SJSA1 (cell line): ENCODE measurements at regions not wholly inside any gene's neighbourhood (a gene's known extent, or its start where the extent isn't known, plus 50 kb on each side); places are given as distances from the start of the nearest gene placed in this dataset.
A peak's percentile ranks its signal among the peaks of the same experiment; 100 is the strongest.
"Not testable (repeated sequence)": the region's sequence is repeated elsewhere in the genome, so short reads cannot be mapped to it uniquely, and the experiment has no call there.

Source experiments
- DNase-seq, 2 experiments: peaks; one replicate each; pipeline ENCODE4 v3.0.0-alpha.2; 2015 to 2020; ENCODE audit warnings: low spot score in 2 of 2, low read depth in 1 of 2
- H3K27ac ChIP-seq: fragments of 250-450 bp; sonication (Bioruptor Pico); 2 replicates; pipeline ENCODE4 v1.5.1; 2020; ENCODE audit warnings: mild to moderate bottlenecking, moderate library complexity
- H3K27me3 ChIP-seq: fragments of 250-450 bp; sonication (Bioruptor Pico); replicated peaks from 2 replicates; pipeline ENCODE4 v1.5.1; 2020; ENCODE audit warnings: mild to moderate bottlenecking, moderate library complexity
- H3K36me3 ChIP-seq: fragments of 250-450 bp; sonication (Bioruptor Pico); 2 replicates; pipeline ENCODE4 v1.5.1; 2020; ENCODE audit warnings: mild to moderate bottlenecking
- H3K4me1 ChIP-seq: fragments of 250-450 bp; sonication (Bioruptor Pico); replicated peaks from 2 replicates; pipeline ENCODE4 v1.6.1; 2021; ENCODE audit warnings: mild to moderate bottlenecking
- H3K4me3 ChIP-seq: fragments of 250-450 bp; sonication (Bioruptor Pico); 2 replicates; pipeline ENCODE4 v1.5.1; 2020; ENCODE audit warnings: mild to moderate bottlenecking
- H3K9me3 ChIP-seq: fragments of 250-450 bp; sonication (Bioruptor Pico); replicated peaks from 2 replicates; pipeline ENCODE4 v1.5.1; 2020; ENCODE audit warnings: mild to moderate bottlenecking

GRCh38 chr5:34464829-34465228 is 191.3 kb upstream of the RAI14 start:
- Histone ChIP-seq H3K9me3 (no peaks in the 10 kb centered on the region), H3K4me3 (no peak overlapping the region), H3K4me1 (no peaks in the 10 kb centered on the region), H3K36me3 (no peaks in the 10 kb centered on the region), H3K27ac (no peak overlapping the region), H3K27me3 (no peaks in the 10 kb centered on the region)
- DNase-seq, result no peak

- H3K4me3 ChIP-seq, H3K27ac ChIP-seq, H3K27me3 ChIP-seq, H3K4me1 ChIP-seq, H3K36me3 ChIP-seq, H3K9me3 ChIP-seq: not testable (repeated sequence)
- DNase-seq, result peak in 1 of 2 experiments; percentile 5
Measured at GRCh38 chr5:34465301-34465700, 190.8 kb upstream of the RAI14 start.

- H3K9me3 ChIP-seq, H3K27ac ChIP-seq, H3K4me3 ChIP-seq, DNase-seq, H3K36me3 ChIP-seq, H3K4me1 ChIP-seq, H3K27me3 ChIP-seq: not testable (repeated sequence)
Measured at GRCh38 chr5:34466519-34467388, 189.4 kb upstream of the RAI14 start.

- DNase-seq, result no peak
- Histone ChIP-seq H3K4me3 (no peak overlapping the region), H3K36me3 (no peaks in the 10 kb centered on the region)
Measured at GRCh38 chr5:34467436-34467835, 188.7 kb upstream of the RAI14 start.

GRCh38 chr5:34467984-34468383 is 188.1 kb upstream of the RAI14 start:
- H3K27ac ChIP-seq, H3K4me3 ChIP-seq, H3K4me1 ChIP-seq, H3K27me3 ChIP-seq, H3K36me3 ChIP-seq, H3K9me3 ChIP-seq, DNase-seq: not testable (repeated sequence)

More at GRCh38 chr5:34467436-34467835, 188.7 kb upstream of the RAI14 start:
- no peaks in the 10 kb centered on the region for H3K4me1 ChIP-seq
- no peak overlapping the region for H3K27ac ChIP-seq
- H3K9me3 ChIP-seq, result no peaks in the 10 kb centered on the region
- H3K27me3 ChIP-seq, result no peaks in the 10 kb centered on the region

GRCh38 chr5:34469971-34470370 is 186.2 kb upstream of the RAI14 start:
- no peak overlapping the region for H3K4me3 ChIP-seq
- H3K36me3 ChIP-seq, result no peaks in the 10 kb centered on the region
- H3K9me3 ChIP-seq, result no peaks in the 10 kb centered on the region
- no peaks in the 10 kb centered on the region for H3K4me1 ChIP-seq
- no peaks in the 10 kb centered on the region for H3K27me3 ChIP-seq
- no peak for DNase-seq
- no peak overlapping the region for H3K27ac ChIP-seq

GRCh38 chr5:34474573-34475021 is 181.5 kb upstream of the RAI14 start:
- H3K27ac ChIP-seq, result no peak overlapping the region
- no peaks in the 10 kb centered on the region for H3K4me1 ChIP-seq
- H3K27me3 ChIP-seq, result no peaks in the 10 kb centered on the region
- no peaks in the 10 kb centered on the region for H3K9me3 ChIP-seq
- no peaks in the 10 kb centered on the region for H3K36me3 ChIP-seq
- DNase-seq, result no peak
- H3K4me3 ChIP-seq, result no peak overlapping the region

GRCh38 chr5:34475249-34475966 is 180.7 kb upstream of the RAI14 start:
- Histone ChIP-seq H3K4me1 (no peaks in the 10 kb centered on the region), H3K27me3 (no peaks in the 10 kb centered on the region), H3K9me3 (no peaks in the 10 kb centered on the region), H3K36me3 (no peaks in the 10 kb centered on the region), H3K27ac (no peak overlapping the region), H3K4me3 (no peak overlapping the region)
- no peak for DNase-seq

GRCh38 chr5:34476941-34477565 is 179.1 kb upstream of the RAI14 start:
- Histone ChIP-seq H3K36me3 (no peaks in the 10 kb centered on the region), H3K9me3 (no peaks in the 10 kb centered on the region), H3K4me3 (no peak overlapping the region), H3K27me3 (no peaks in the 10 kb centered on the region), H3K4me1 (no peaks in the 10 kb centered on the region), H3K27ac (no peak overlapping the region)
- DNase-seq, result no peak

GRCh38 chr5:34480810-34481528 is 175.2 kb upstream of the RAI14 start:
- Histone ChIP-seq H3K4me3 (no peak overlapping the region), H3K4me1 (no peaks in the 10 kb centered on the region), H3K27ac (no peak overlapping the region), H3K9me3 (no peaks in the 10 kb centered on the region), H3K27me3 (no peaks in the 10 kb centered on the region), H3K36me3 (no peaks in the 10 kb centered on the region)
- DNase-seq, result no peak

- H3K9me3 ChIP-seq, result no peaks in the 10 kb centered on the region
- no peak for DNase-seq
- no peak overlapping the region for H3K4me3 ChIP-seq
- H3K27me3 ChIP-seq, result no peaks in the 10 kb centered on the region
- H3K36me3 ChIP-seq, result no peaks in the 10 kb centered on the region
- peaks cover 15% of the 10 kb centered on the region for H3K4me1 ChIP-seq
- no peak overlapping the region for H3K27ac ChIP-seq
Measured at GRCh38 chr5:34483442-34484033, 172.6 kb upstream of the RAI14 start.

GRCh38 chr5:34484216-34484920 is 171.8 kb upstream of the RAI14 start:
- no peak for DNase-seq
- H3K4me3 ChIP-seq, result no peak overlapping the region
- peaks cover 15% of the 10 kb centered on the region for H3K4me1 ChIP-seq
- no peaks in the 10 kb centered on the region for H3K27me3 ChIP-seq
- no peak overlapping the region for H3K27ac ChIP-seq
- no peaks in the 10 kb centered on the region for H3K9me3 ChIP-seq
- no peaks in the 10 kb centered on the region for H3K36me3 ChIP-seq

GRCh38 chr5:34485768-34486030 is 170.4 kb upstream of the RAI14 start:
- DNase-seq, result no peak
- Histone ChIP-seq H3K9me3 (no peaks in the 10 kb centered on the region), H3K27me3 (no peaks in the 10 kb centered on the region), H3K4me1 (peaks cover 15% of the 10 kb centered on the region), H3K4me3 (no peak overlapping the region), H3K36me3 (no peaks in the 10 kb centered on the region), H3K27ac (no peak overlapping the region)
